CD14-positive monocyte (primary cell): ENCODE measurements at regions not wholly inside any gene's neighbourhood (a gene's known extent, or its start where the extent isn't known, plus 50 kb on each side); places are given as distances from the start of the nearest gene placed in this dataset.

Experiments used
- DNase-seq, 3 donors: peaks; one replicate each; pipeline ENCODE4 v3.0.0-alpha.2; 2011 to 2022
- H2AFZ ChIP-seq: 2 replicates; pipeline ENCODE4 v1.6.0; 2012; ENCODE audit warnings: mild to moderate bottlenecking, low read depth, low read length, inconsistent platforms; ENCODE audit not compliant: insufficient read depth, poor library complexity, severe bottlenecking
- H3K27ac ChIP-seq, 2 donors: 1 replicate in 1 of 2; 2 replicates in 1 of 2; pipeline ENCODE4 v1.5.1; 2012 to 2013; ENCODE audit warnings: low read length in 2 of 2, control low read depth in 1 of 2, inconsistent platforms in 1 of 2, low read depth in 1 of 2, mild to moderate bottlenecking in 1 of 2
- H3K27me3 ChIP-seq, 2 donors: one replicate each; pipeline versions ENCODE4 v1.6.0 to v1.6.1; 2011 to 2013; ENCODE audit warnings: low read length in 2 of 2; ENCODE audit not compliant: control insufficient read depth in 2 of 2, insufficient read depth in 2 of 2
- H3K36me3 ChIP-seq, 2 donors: replicated peaks in 1 of 2; 1 replicate in 1 of 2; 2 replicates in 1 of 2; pipeline versions ENCODE4 v1.5.1 to v1.6.1; 2012 to 2013; ENCODE audit warnings: low read length in 2 of 2, control low read depth in 1 of 2, inconsistent platforms in 1 of 2, mild to moderate bottlenecking in 1 of 2; ENCODE audit not compliant: insufficient read depth in 2 of 2, control insufficient read depth in 1 of 2
- H3K4me1 ChIP-seq, 2 donors: 1 replicate in 1 of 2; 2 replicates in 1 of 2; pipeline versions ENCODE4 v1.5.1 to v1.6.1; 2012 to 2013; ENCODE audit warnings: low read length in 2 of 2, control low read depth in 1 of 2, inconsistent platforms in 1 of 2, mild to moderate bottlenecking in 1 of 2, moderate library complexity in 1 of 2; ENCODE audit not compliant: insufficient read depth in 2 of 2, control insufficient read depth in 1 of 2
- H3K4me2 ChIP-seq: replicated peaks from 2 replicates; pipeline ENCODE3; 2012; ENCODE audit warnings: low read length, moderate library complexity, mild to moderate bottlenecking; ENCODE audit not compliant: poor library complexity, severe bottlenecking; ENCODE audit errors: extremely low read depth
- H3K4me3 ChIP-seq, 3 experiments: fragments of 200-600 bp in 1 of 3; sonication (generic) in 1 of 3; replicated peaks in 1 of 3; 1 replicate in 2 of 3; 2 replicates in 1 of 3; pipeline ENCODE4 v1.5.1; 2011 to 2013; ENCODE audit warnings: low read length in 3 of 3, mild to moderate bottlenecking in 3 of 3, control low read depth in 2 of 3, low read depth in 2 of 3, inconsistent platforms in 1 of 3, moderate library complexity in 1 of 3
- H3K79me2 ChIP-seq: 2 replicates; pipeline ENCODE4 v1.6.0; 2012; ENCODE audit warnings: mild to moderate bottlenecking, control low read depth, inconsistent platforms, low read length, moderate library complexity; ENCODE audit not compliant: insufficient read depth
- H3K9ac ChIP-seq: 2 replicates; pipeline ENCODE4 v1.6.0; 2017; ENCODE audit warnings: low read length, mild to moderate bottlenecking; ENCODE audit not compliant: insufficient read depth, poor library complexity, severe bottlenecking
- H3K9me3 ChIP-seq, 2 donors: replicated peaks in 1 of 2; 1 replicate in 1 of 2; 2 replicates in 1 of 2; pipeline versions ENCODE4 v1.5.1 to v1.6.1; 2012 to 2013; ENCODE audit warnings: low read length in 2 of 2, control low read depth in 1 of 2; ENCODE audit not compliant: control insufficient read depth in 1 of 2, insufficient read depth in 1 of 2
- H4K20me1 ChIP-seq: 2 replicates; pipeline ENCODE4 v1.6.0; 2012; ENCODE audit warnings: mild to moderate bottlenecking, low read length, control low read depth, moderate library complexity; ENCODE audit not compliant: insufficient read depth
- H3K27ac Mint-ChIP-seq, 7 donors: one replicate each; pipeline ENCODE4 v1.8.0; 2020; ENCODE audit warnings: mild to moderate bottlenecking in 7 of 7, mixed read lengths in 7 of 7, moderate library complexity in 6 of 7, inconsistent platforms in 2 of 7
- H3K27me3 Mint-ChIP-seq, 3 donors: one replicate each; pipeline ENCODE4 v1.8.0; 2021 to 2022; ENCODE audit warnings: low read depth in 3 of 3, mild to moderate bottlenecking in 3 of 3, mixed read lengths in 3 of 3, moderate library complexity in 3 of 3, inconsistent platforms in 1 of 3
- H3K36me3 Mint-ChIP-seq, 2 donors: one replicate each; pipeline ENCODE4 v1.8.0; 2020; ENCODE audit warnings: mixed read lengths in 2 of 2, inconsistent platforms in 1 of 2, mild to moderate bottlenecking in 1 of 2
- H3K4me1 Mint-ChIP-seq: one replicate; pipeline ENCODE4 v1.8.0; 2020; ENCODE audit warnings: mild to moderate bottlenecking, mixed read lengths
- H3K4me3 Mint-ChIP-seq, 2 donors: one replicate each; pipeline ENCODE4 v1.8.0; 2020; ENCODE audit warnings: mild to moderate bottlenecking in 2 of 2, mixed read lengths in 2 of 2, moderate library complexity in 1 of 2
- H3K9me3 Mint-ChIP-seq, 7 donors: one replicate each; pipeline ENCODE4 v1.8.0; 2020 to 2022; ENCODE audit warnings: mixed read lengths in 7 of 7, mild to moderate bottlenecking in 6 of 7, moderate library complexity in 6 of 7, inconsistent platforms in 2 of 7
- CTCF ChIP-seq: fragments of 200-600 bp; IDR thresholded peaks from one replicate; pipeline ENCODE4 v1.8.0; 2022; ENCODE audit warnings: antibody characterized with exemption, mild to moderate bottlenecking
- WGBS: methylation state at CpG from one replicate; pipeline ENCODE4 v1.1.5; 2013; ENCODE audit warnings: missing lambda C conversion rate; ENCODE audit not compliant: insufficient coverage; 5-methylcytosine and 5-hydroxymethylcytosine counted together
- intact Hi-C, 2 donors: fragments of 100-400 bp; cut with micrococcal nuclease; formaldehyde crosslinking; loops; one replicate each; pipeline versions ENCODE4 v1.15.0 to v1.15.1; 2023

- H2AFZ ChIP-seq = no peak overlapping the region
- no peaks in the 10 kb centered on the region for H3K36me3 ChIP-seq
- H3K4me3 ChIP-seq = no peak overlapping the region
- intact Hi-C loops = no loop called here
- no peaks in the 10 kb centered on the region for H3K79me2 ChIP-seq
- no peak overlapping the region for H3K4me2 ChIP-seq
- no peaks in the 10 kb centered on the region for H4K20me1 ChIP-seq
- H3K9me3 Mint-ChIP-seq = peaks cover 5 to 44% (median 24%) of the 10 kb centered on the region in 7 donors
- TF ChIP-seq CTCF = no peak
- H3K27ac Mint-ChIP-seq = no peak overlapping the region
- peaks cover 0 to 2% (median 0%) of the 10 kb centered on the region in 3 donors for H3K27me3 Mint-ChIP-seq
- DNase-seq = no peak
- H3K9ac ChIP-seq = no peak overlapping the region
- WGBS = no CpG with 5 or more reads among the region's 4 CpGs
- peaks cover 29 to 35% of the 10 kb centered on the region in 2 donors for H3K9me3 ChIP-seq
- H3K4me1 ChIP-seq = no peaks in the 10 kb centered on the region
- no peak overlapping the region for H3K4me3 Mint-ChIP-seq
- no peaks in the 10 kb centered on the region for H3K36me3 Mint-ChIP-seq
- H3K4me1 Mint-ChIP-seq = no peaks in the 10 kb centered on the region
- no peak overlapping the region for H3K27ac ChIP-seq
- H3K27me3 ChIP-seq = no peaks in the 10 kb centered on the region
Observed at GRCh38 chr13:37390735-37391134, 207.8 kb downstream of the POSTN start.

- no peak for DNase-seq
- Mint-ChIP-seq H3K4me3 (no peak overlapping the region), H3K4me1 (no peaks in the 10 kb centered on the region), H3K27me3 (peaks cover 0 to 2% (median 0%) of the 10 kb centered on the region in 3 donors), H3K27ac (no peak overlapping the region), H3K9me3 (peaks cover 2 to 19% (median 12%) of the 10 kb centered on the region in 7 donors), H3K36me3 (no peaks in the 10 kb centered on the region)
- Histone ChIP-seq H4K20me1 (no peaks in the 10 kb centered on the region), H2AFZ (no peak overlapping the region), H3K79me2 (no peaks in the 10 kb centered on the region), H3K27me3 (no peaks in the 10 kb centered on the region), H3K36me3 (no peaks in the 10 kb centered on the region), H3K4me3 (no peak overlapping the region), H3K9ac (no peak overlapping the region), H3K4me2 (no peak overlapping the region), H3K9me3 (peaks cover 4 to 5% of the 10 kb centered on the region in 2 donors), H3K27ac (no peak overlapping the region), H3K4me1 (no peaks in the 10 kb centered on the region)
- TF ChIP-seq CTCF = no peak
- intact Hi-C loops = no loop called here
- 42% methylated on average over 2 of the region's 2 CpGs for WGBS
Observed at GRCh38 chr13:37385956-37386670, 212.5 kb downstream of the POSTN start.
